Sigmoid colon (tissue), 6 donors: ENCODE measurements at regions not wholly inside any gene's neighbourhood (a gene's known extent, or its start where the extent isn't known, plus 50 kb on each side); places are given as distances from the start of the nearest gene placed in this dataset.
A peak's percentile ranks its signal among the peaks of the same experiment; 100 is the strongest.

Source experiments
- DNase-seq: peaks from one replicate; pipeline ENCODE4 v3.0.0-alpha.2; 2019
- H3K27ac ChIP-seq, 4 donors: fragments of 200-600 bp; sonication (generic); one replicate each; pipeline ENCODE4 v1.5.1; 2016 to 2019; ENCODE audit warnings: mild to moderate bottlenecking in 1 of 4
- H3K27me3 ChIP-seq, 3 donors: fragments of 200-600 bp; sonication (generic); one replicate each; pipeline ENCODE4 v1.5.1; 2019; ENCODE audit warnings: mild to moderate bottlenecking in 1 of 3
- H3K36me3 ChIP-seq, 4 donors: fragments of 200-600 bp; sonication (generic); one replicate each; pipeline ENCODE4 v1.5.1; 2016 to 2019
- H3K4me1 ChIP-seq, 4 donors: fragments of 200-600 bp; sonication (generic); one replicate each; pipeline ENCODE4 v1.5.1; 2017 to 2019
- H3K4me3 ChIP-seq, 4 donors: fragments of 200-600 bp; sonication (generic); one replicate each; pipeline ENCODE4 v1.5.1; 2017 to 2019; ENCODE audit warnings: mild to moderate bottlenecking in 2 of 4, moderate library complexity in 1 of 4
- H3K9me3 ChIP-seq, 4 donors: fragments of 200-600 bp in 3 of 4; sonication (generic) in 3 of 4; one replicate each; pipeline versions ENCODE4 v1.5.1 to v1.6.1; 2013 to 2019
- EP300 ChIP-seq, 4 donors: sonication (generic); formaldehyde crosslinking; IDR thresholded peaks; one replicate each; pipeline ENCODE4 v1.6.1; 2017; ENCODE audit warnings: antibody characterized with exemption in 4 of 4
- POLR2A ChIP-seq, 2 donors: fragments of 450-650 bp; IDR thresholded peaks; one replicate each; pipeline ENCODE4 v1.6.1; 2016; ENCODE audit warnings: antibody characterized with exemption in 2 of 2, mild to moderate bottlenecking in 2 of 2, moderate library complexity in 2 of 2
- POLR2AphosphoS5 ChIP-seq, 4 donors: sonication (generic); formaldehyde crosslinking; IDR thresholded peaks; one replicate each; pipeline ENCODE4 v1.6.1; 2017; ENCODE audit warnings: antibody characterized with exemption in 4 of 4
- WGBS, 2 donors: extraction: QIAGEN DNeasy Blood & Tissue Kit; methylation state at CpG; one replicate each; pipeline ENCODE4 v1.1.7; 2013; 5-methylcytosine and 5-hydroxymethylcytosine counted together
- intact Hi-C: fragments of 100-400 bp; cut with DNase I; formaldehyde crosslinking; loops from one replicate; pipeline ENCODE4 v1.15.1; 2023
- TF ChIP-seq, protein P1 (sequence below), 4 experiments: fragments of 450-650 bp in 3 of 4; fragments of 200-600 bp in 1 of 4; IDR thresholded peaks; one replicate each; pipeline ENCODE4 v1.5.1; 2016 to 2019; ENCODE audit warnings: antibody characterized with exemption in 4 of 4, mild to moderate bottlenecking in 3 of 4, moderate library complexity in 2 of 4
- donor health status: healthy with polysubstance abuse.
- donor health status: healthy.

- H3K27ac ChIP-seq: no peak overlapping the region
- TF ChIP-seq POLR2A (IDR thresholded peaks at IDR 0.05): no peak
- TF ChIP-seq, protein P1, sequence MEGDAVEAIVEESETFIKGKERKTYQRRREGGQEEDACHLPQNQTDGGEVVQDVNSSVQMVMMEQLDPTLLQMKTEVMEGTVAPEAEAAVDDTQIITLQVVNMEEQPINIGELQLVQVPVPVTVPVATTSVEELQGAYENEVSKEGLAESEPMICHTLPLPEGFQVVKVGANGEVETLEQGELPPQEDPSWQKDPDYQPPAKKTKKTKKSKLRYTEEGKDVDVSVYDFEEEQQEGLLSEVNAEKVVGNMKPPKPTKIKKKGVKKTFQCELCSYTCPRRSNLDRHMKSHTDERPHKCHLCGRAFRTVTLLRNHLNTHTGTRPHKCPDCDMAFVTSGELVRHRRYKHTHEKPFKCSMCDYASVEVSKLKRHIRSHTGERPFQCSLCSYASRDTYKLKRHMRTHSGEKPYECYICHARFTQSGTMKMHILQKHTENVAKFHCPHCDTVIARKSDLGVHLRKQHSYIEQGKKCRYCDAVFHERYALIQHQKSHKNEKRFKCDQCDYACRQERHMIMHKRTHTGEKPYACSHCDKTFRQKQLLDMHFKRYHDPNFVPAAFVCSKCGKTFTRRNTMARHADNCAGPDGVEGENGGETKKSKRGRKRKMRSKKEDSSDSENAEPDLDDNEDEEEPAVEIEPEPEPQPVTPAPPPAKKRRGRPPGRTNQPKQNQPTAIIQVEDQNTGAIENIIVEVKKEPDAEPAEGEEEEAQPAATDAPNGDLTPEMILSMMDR (IDR thresholded peaks at IDR 0.05): no peak
- TF ChIP-seq POLR2AphosphoS5 (IDR thresholded peaks at IDR 0.05): no peak
- TF ChIP-seq EP300 (IDR thresholded peaks at IDR 0.05): no peak
These were observed 460.9 kb downstream of the METTL15 start for GRCh38 chr11:28569106-28569505.

GRCh38 chr11:28566339-28567089, 458.3 kb downstream of the METTL15 start:
- DNase-seq: peak; percentile 72
- Histone ChIP-seq H3K36me3 (no peaks in the 10 kb centered on the region), H3K4me1 (peaks cover 0 to 11% (median 0%) of the 10 kb centered on the region in 4 donors), H3K4me3 (peak overlapping the region in 2 of 4 donors; percentile 8 to 17), H3K27ac (peak overlapping the region in 2 of 4 donors; percentile 58 to 76), H3K27me3 (no peaks in the 10 kb centered on the region), H3K9me3 (no peaks in the 10 kb centered on the region)
- TF ChIP-seq POLR2A (IDR thresholded peaks at IDR 0.05) (no peak), EP300 (IDR thresholded peaks at IDR 0.05) (no peak), POLR2AphosphoS5 (IDR thresholded peaks at IDR 0.05) (peak in 2 of 4 donors; percentile 14 to 36)
- TF ChIP-seq, protein P1 (IDR thresholded peaks at IDR 0.05): no peak
- intact Hi-C loops: no loop called here
- 14 to 18% methylated on average over 17 of the region's 17 CpGs for WGBS, 2 donors

More at GRCh38 chr11:28569106-28569505, 460.9 kb downstream of the METTL15 start:
- H3K9me3 ChIP-seq: no peaks in the 10 kb centered on the region
- H3K4me3 ChIP-seq: no peak overlapping the region
- intact Hi-C loops: no loop called here
- no peaks in the 10 kb centered on the region for H3K27me3 ChIP-seq
- no peak for DNase-seq
- H3K4me1 ChIP-seq: peaks cover 0 to 11% (median 0%) of the 10 kb centered on the region in 4 donors
- H3K36me3 ChIP-seq: no peaks in the 10 kb centered on the region
- WGBS, 2 donors: 46 to 65% methylated on average over 4 of the region's 4 CpGs

DNA sequence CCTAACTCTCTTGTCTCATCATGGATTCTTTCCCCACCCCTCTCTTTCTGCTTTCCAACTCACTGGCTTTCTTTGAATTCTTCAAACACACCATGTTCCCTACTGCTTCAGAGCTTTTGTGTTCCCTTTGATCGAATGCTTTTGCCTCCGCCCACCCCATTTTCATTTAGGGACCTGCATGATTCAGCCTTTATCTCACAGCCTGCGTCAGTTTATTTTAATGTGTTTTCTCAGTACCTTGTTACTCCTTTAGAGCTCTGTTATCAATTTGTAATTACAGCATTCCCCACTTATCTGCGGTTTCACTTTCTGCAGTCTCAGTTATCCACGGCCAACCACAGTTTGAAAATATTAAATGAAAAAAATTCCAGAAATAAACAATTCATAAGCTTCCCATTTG, 451.3 kb downstream of the METTL15 start:
- Histone ChIP-seq H3K4me1 (no peaks in the 10 kb centered on the region), H3K27me3 (no peaks in the 10 kb centered on the region), H3K9me3 (no peaks in the 10 kb centered on the region), H3K36me3 (no peaks in the 10 kb centered on the region), H3K27ac (no peak overlapping the region), H3K4me3 (no peak overlapping the region)
- WGBS, 2 donors: 34 to 47% methylated on average over 5 of the region's 5 CpGs
- DNase-seq: no peak
- TF ChIP-seq POLR2A (IDR thresholded peaks at IDR 0.05): no peak
- TF ChIP-seq EP300 (IDR thresholded peaks at IDR 0.05): no peak
- TF ChIP-seq POLR2AphosphoS5 (IDR thresholded peaks at IDR 0.05): no peak
- TF ChIP-seq, protein P1 (IDR thresholded peaks at IDR 0.05): no peak
- intact Hi-C loops: no loop called here

DNA sequence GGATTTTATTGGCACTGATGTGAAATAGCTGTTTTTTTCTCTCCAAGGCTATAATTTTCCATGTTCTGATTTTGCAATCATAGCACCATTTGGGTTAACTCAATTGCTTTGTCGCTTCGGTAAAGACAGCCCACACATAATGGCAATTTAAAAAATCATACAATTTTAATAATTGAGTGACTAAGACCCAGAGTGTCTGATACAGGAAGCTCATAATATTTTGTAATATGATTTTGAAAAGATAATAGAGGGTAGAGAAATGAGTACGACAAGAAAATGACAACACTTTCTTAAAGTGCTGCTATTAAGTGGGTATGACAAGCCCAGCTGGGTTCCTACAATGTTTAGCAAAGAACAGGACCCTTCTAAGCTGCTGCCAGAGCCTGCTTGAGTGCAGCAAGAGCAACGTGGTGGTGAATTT, 439.1 kb downstream of the METTL15 start:
- H3K27ac ChIP-seq: no peak overlapping the region
- no peaks in the 10 kb centered on the region for H3K9me3 ChIP-seq
- WGBS, 2 donors: 63 to 66% methylated on average over 4 of the region's 4 CpGs
- no peaks in the 10 kb centered on the region for H3K36me3 ChIP-seq
- no peak overlapping the region for H3K4me3 ChIP-seq
- H3K4me1 ChIP-seq: no peaks in the 10 kb centered on the region
- intact Hi-C loops: no loop called here
- no peak for DNase-seq
- TF ChIP-seq POLR2AphosphoS5 (IDR thresholded peaks at IDR 0.05): peak in 1 of 4 donors; percentile 43
- TF ChIP-seq, protein P1 (IDR thresholded peaks at IDR 0.05): no peak
- H3K27me3 ChIP-seq: no peaks in the 10 kb centered on the region
